OCI-LY7 (cell line): ENCODE measurements at regions not wholly inside any gene's neighbourhood (a gene's known extent, or its start where the extent isn't known, plus 50 kb on each side); places are given as distances from the start of the nearest gene placed in this dataset.

ENCODE experiments used
- BruUV-seq: library from RNA; stranded (reverse); fragments of 400-500 nt; replicated peaks from 2 replicates; lab custom pipeline; 2021; lab: Mats Ljungman, UMichigan
- CTCF ChIA-PET: fragments of 300-600 bp; sonication (Branson Sonifier 250); formaldehyde crosslinking; loops from one replicate; lab custom pipeline; 2022; ENCODE audit warnings: antibody characterized with exemption; ENCODE audit not compliant: unreplicated experiment; lab: Charles Lee
- POLR2A ChIA-PET: fragments of 300-600 bp; sonication (Branson Sonifier 250); formaldehyde crosslinking; loops from one replicate; lab custom pipeline; 2022; ENCODE audit warnings: antibody characterized with exemption; lab: Charles Lee
- DNase-seq: peaks from one replicate; pipeline ENCODE4 v3.0.0-alpha.2; 2015; ENCODE audit warnings: low spot score
- H2AFZ ChIP-seq: fragments of 200-600 bp; sonication (generic), shearing (Covaris generic); 2 replicates; pipeline ENCODE4 v1.6.1; 2014; ENCODE audit warnings: mild to moderate bottlenecking, antibody characterized with exemption, low read length, moderate library complexity
- H3K27ac ChIP-seq: fragments of 200-600 bp; sonication (generic); 2 replicates; pipeline ENCODE4 v1.5.1; 2014; ENCODE audit warnings: mixed run types, low read depth, mild to moderate bottlenecking, moderate library complexity, low read length, inconsistent platforms; ENCODE audit not compliant: poor library complexity, severe bottlenecking
- H3K36me3 ChIP-seq: fragments of 200-600 bp; sonication (generic); 2 replicates; pipeline ENCODE4 v1.6.1; 2014; ENCODE audit warnings: mild to moderate bottlenecking, antibody characterized with exemption, low read length, moderate library complexity, mixed read lengths; ENCODE audit not compliant: insufficient read depth
- H3K4me1 ChIP-seq: fragments of 200-600 bp; sonication (generic); 2 replicates; pipeline ENCODE4 v1.5.1; 2014; ENCODE audit warnings: mild to moderate bottlenecking, low read length; ENCODE audit not compliant: insufficient read depth, poor library complexity, severe bottlenecking
- H3K4me2 ChIP-seq: fragments of 200-600 bp; sonication (generic); 2 replicates; pipeline ENCODE4 v1.6.1; 2014; ENCODE audit warnings: mild to moderate bottlenecking, low read length
- H3K4me3 ChIP-seq: fragments of 200-600 bp; sonication (generic); 2 replicates; pipeline ENCODE4 v1.5.1; 2014; ENCODE audit warnings: mild to moderate bottlenecking, low read depth, low read length; ENCODE audit not compliant: poor library complexity, severe bottlenecking
- H3K79me2 ChIP-seq: fragments of 200-600 bp; sonication (generic); 2 replicates; pipeline ENCODE4 v1.6.1; 2016; ENCODE audit warnings: low read depth, mild to moderate bottlenecking, low read length, moderate library complexity, mixed read lengths; ENCODE audit not compliant: insufficient read depth
- H3K9me2 ChIP-seq: fragments of 200-600 bp; sonication (generic); 2 replicates; pipeline ENCODE4 v1.6.1; 2016; ENCODE audit warnings: mild to moderate bottlenecking, low read length, mixed read lengths; ENCODE audit not compliant: insufficient read depth
- H3K9me3 ChIP-seq: fragments of 200-600 bp; sonication (generic); 2 replicates; pipeline ENCODE4 v1.6.1; 2014; ENCODE audit warnings: mild to moderate bottlenecking, mixed run types, low read length, mixed read lengths
- H4K20me1 ChIP-seq: fragments of 200-600 bp; sonication (generic); 2 replicates; pipeline ENCODE4 v1.6.1; 2014; ENCODE audit warnings: mild to moderate bottlenecking, antibody characterized with exemption, low read length, moderate library complexity, mixed read lengths; ENCODE audit not compliant: insufficient read depth
- EZH2phosphoT487 ChIP-seq: fragments of 200-600 bp; sonication (generic); IDR thresholded peaks from 2 replicates; pipeline ENCODE4 v1.6.1; 2018; ENCODE audit warnings: low read depth, borderline replicate concordance, mild to moderate bottlenecking, mixed run types, antibody characterized with exemption, low read length, moderate library complexity, mixed read lengths
- intact Hi-C: fragments of 100-400 bp; cut with micrococcal nuclease; formaldehyde crosslinking; loops from one replicate; pipeline ENCODE4 v1.10.0; 2022; ENCODE audit not compliant: unreplicated experiment
- TF ChIP-seq, protein P1 (sequence below): fragments of 200-600 bp; sonication (generic); conservative IDR thresholded peaks from 2 replicates; pipeline ENCODE4 v1.5.1; 2014; ENCODE audit warnings: mild to moderate bottlenecking, antibody characterized with exemption, low read length, moderate library complexity, mixed read lengths

DNA sequence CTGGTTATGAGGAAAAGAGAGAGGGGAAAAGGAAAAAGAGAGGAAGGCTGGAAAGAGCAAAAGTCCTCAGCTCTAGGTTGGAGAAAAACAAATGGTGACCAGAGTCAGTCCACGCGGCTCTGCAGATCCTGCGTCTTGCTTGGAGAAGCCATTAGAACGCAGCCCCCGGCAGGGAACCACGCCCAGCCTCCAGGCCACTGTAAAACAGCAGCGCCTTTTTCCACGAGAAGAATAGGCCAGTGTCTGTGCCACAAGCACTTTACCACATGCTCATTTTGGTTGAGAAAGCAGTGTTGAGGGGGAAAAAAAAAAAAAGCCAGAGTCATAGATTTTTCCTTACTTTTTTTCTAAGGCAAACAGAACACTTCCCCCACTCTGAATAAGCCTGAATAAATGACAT, 846.9 kb upstream of the ADAMTS5 start:
- Histone ChIP-seq H3K9me2 (no peaks in the 10 kb centered on the region), H3K4me1 (no peaks in the 10 kb centered on the region), H3K79me2 (no peaks in the 10 kb centered on the region), H3K9me3 (no peaks in the 10 kb centered on the region), H3K36me3 (no peaks in the 10 kb centered on the region), H3K4me3 (no peak overlapping the region), H3K27ac (no peak overlapping the region), H3K4me2 (no peak overlapping the region), H2AFZ (no peak overlapping the region), H4K20me1 (no peaks in the 10 kb centered on the region)
- ChIA-PET POLR2A (no interaction called here), CTCF (no interaction called here)
- intact Hi-C loops: no loop called here
- TF ChIP-seq EZH2phosphoT487: no peak
- TF ChIP-seq, protein P1, sequence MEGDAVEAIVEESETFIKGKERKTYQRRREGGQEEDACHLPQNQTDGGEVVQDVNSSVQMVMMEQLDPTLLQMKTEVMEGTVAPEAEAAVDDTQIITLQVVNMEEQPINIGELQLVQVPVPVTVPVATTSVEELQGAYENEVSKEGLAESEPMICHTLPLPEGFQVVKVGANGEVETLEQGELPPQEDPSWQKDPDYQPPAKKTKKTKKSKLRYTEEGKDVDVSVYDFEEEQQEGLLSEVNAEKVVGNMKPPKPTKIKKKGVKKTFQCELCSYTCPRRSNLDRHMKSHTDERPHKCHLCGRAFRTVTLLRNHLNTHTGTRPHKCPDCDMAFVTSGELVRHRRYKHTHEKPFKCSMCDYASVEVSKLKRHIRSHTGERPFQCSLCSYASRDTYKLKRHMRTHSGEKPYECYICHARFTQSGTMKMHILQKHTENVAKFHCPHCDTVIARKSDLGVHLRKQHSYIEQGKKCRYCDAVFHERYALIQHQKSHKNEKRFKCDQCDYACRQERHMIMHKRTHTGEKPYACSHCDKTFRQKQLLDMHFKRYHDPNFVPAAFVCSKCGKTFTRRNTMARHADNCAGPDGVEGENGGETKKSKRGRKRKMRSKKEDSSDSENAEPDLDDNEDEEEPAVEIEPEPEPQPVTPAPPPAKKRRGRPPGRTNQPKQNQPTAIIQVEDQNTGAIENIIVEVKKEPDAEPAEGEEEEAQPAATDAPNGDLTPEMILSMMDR: no peak
- DNase-seq: no peak
- BruUV-seq: no TSS peak

DNA sequence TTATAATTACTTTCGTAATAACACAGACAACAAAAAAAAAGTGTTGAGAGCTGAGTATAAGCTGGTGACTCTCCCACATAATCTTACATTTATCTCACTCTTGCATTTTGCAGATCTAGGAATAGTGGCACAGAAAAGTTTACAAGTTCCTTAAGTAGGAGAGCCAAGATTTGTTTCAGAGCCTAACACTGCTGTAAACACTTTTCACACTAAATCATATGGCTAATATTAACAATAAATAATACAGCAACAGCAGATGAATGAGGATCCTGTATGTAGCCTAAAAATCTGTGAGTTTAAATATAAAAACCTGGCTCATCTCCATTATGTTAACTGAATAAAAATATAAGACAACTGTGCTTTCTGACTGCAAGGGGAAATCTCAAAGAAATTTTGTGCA, 846.5 kb upstream of the ADAMTS5 start:
- Histone ChIP-seq H4K20me1 (no peaks in the 10 kb centered on the region), H3K79me2 (no peaks in the 10 kb centered on the region), H3K4me1 (no peaks in the 10 kb centered on the region), H3K4me3 (no peak overlapping the region), H2AFZ (no peak overlapping the region), H3K36me3 (no peaks in the 10 kb centered on the region), H3K9me3 (no peaks in the 10 kb centered on the region), H3K9me2 (no peaks in the 10 kb centered on the region), H3K4me2 (no peak overlapping the region), H3K27ac (no peak overlapping the region)
- intact Hi-C loops: no loop called here
- TF ChIP-seq, protein P1: no peak
- no peak for TF ChIP-seq EZH2phosphoT487
- BruUV-seq: no TSS peak
- CTCF ChIA-PET: no interaction called here
- POLR2A ChIA-PET: interaction anchor here (0.7 to 0.8 kb wide), 2 partner anchors 12 to 27 kb away, joined by 3 read pairs; no protein-coding TSS in a partner anchor
- no peak for DNase-seq

DNA sequence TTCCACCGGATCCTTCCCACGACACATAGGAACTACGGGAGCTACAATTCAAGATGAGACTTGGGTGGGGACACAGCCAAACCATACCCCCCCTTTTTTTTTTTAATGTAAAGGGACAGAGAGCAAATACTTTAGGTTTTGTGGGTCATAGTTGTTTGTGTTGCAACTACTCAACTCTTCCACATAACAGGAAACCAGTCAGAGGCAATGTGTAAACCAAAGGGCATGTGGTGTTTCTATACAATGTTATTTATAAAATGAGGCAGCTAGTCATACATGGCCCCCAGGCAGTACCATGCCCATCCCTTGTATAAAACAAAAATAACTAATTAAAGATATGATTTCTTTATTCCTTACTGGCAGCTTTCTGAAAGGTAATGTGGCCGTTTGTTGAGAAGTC, 845.4 kb upstream of the ADAMTS5 start:
- TF ChIP-seq, protein P1: no peak
- no peak for TF ChIP-seq EZH2phosphoT487
- Histone ChIP-seq H3K79me2 (no peaks in the 10 kb centered on the region), H2AFZ (no peak overlapping the region), H3K9me2 (no peaks in the 10 kb centered on the region), H3K4me3 (no peak overlapping the region), H4K20me1 (no peaks in the 10 kb centered on the region), H3K4me2 (no peak overlapping the region), H3K4me1 (no peaks in the 10 kb centered on the region), H3K9me3 (no peaks in the 10 kb centered on the region), H3K27ac (no peak overlapping the region), H3K36me3 (no peaks in the 10 kb centered on the region)
- BruUV-seq: no TSS peak
- DNase-seq: no peak
- intact Hi-C loops: no loop called here
- ChIA-PET POLR2A (no interaction called here), CTCF (no interaction called here)
